ENCODE measurements at regions not wholly inside any gene's neighbourhood (a gene's known extent, or its start where the extent isn't known, plus 50 kb on each side); places are given as distances from the start of the nearest gene placed in this dataset.
"Not testable (repeated sequence)": the region's sequence is repeated elsewhere in the genome, so short reads cannot be mapped to it uniquely, and the experiment has no call there.

GRCh38 chr7:34220506-34221185 is 315.3 kb downstream of the BMPER start:
- H3K27ac ChIP-seq = no peak overlapping the region
- H3K9me3 ChIP-seq = no peaks in the 10 kb centered on the region
- H3K4me3 ChIP-seq = no peak overlapping the region
- H3K4me1 ChIP-seq = no peaks in the 10 kb centered on the region
- no peaks in the 10 kb centered on the region for H3K36me3 ChIP-seq
- TF ChIP-seq CTCF (IDR thresholded peaks at IDR 0.05) = no peak
- no peak for DNase-seq (ENCODE audit: low spot score)
- no peaks in the 10 kb centered on the region for H3K27me3 ChIP-seq

GRCh38 chr7:34222316-34222715 is 317.0 kb downstream of the BMPER start:
- no peak for TF ChIP-seq CTCF (IDR thresholded peaks at IDR 0.05)

GRCh38 chr7:34222722-34223121 is 317.4 kb downstream of the BMPER start:
- H3K27ac ChIP-seq = no peak overlapping the region
- no peaks in the 10 kb centered on the region for H3K36me3 ChIP-seq
- no peaks in the 10 kb centered on the region for H3K4me1 ChIP-seq
- H3K4me3 ChIP-seq = no peak overlapping the region
- no peaks in the 10 kb centered on the region for H3K9me3 ChIP-seq
- TF ChIP-seq CTCF (IDR thresholded peaks at IDR 0.05) = no peak
- no peak for DNase-seq (ENCODE audit: low spot score)
- no peaks in the 10 kb centered on the region for H3K27me3 ChIP-seq

More at GRCh38 chr7:34222316-34222715, 317.0 kb downstream of the BMPER start:
- H3K27me3 ChIP-seq = no peaks in the 10 kb centered on the region
- H3K36me3 ChIP-seq = no peaks in the 10 kb centered on the region
- no peak for DNase-seq (ENCODE audit: low spot score)
- H3K4me3 ChIP-seq = no peak overlapping the region
- H3K4me1 ChIP-seq = no peaks in the 10 kb centered on the region
- no peaks in the 10 kb centered on the region for H3K9me3 ChIP-seq
- H3K27ac ChIP-seq = no peak overlapping the region

GRCh38 chr7:34224281-34224680 is 318.9 kb downstream of the BMPER start:
- Histone ChIP-seq H3K27me3 (no peaks in the 10 kb centered on the region), H3K27ac (no peak overlapping the region), H3K36me3 (no peaks in the 10 kb centered on the region), H3K4me1 (no peaks in the 10 kb centered on the region), H3K4me3 (no peak overlapping the region), H3K9me3 (no peaks in the 10 kb centered on the region)
- DNase-seq (ENCODE audit: low spot score) = no peak
- no peak for TF ChIP-seq CTCF (IDR thresholded peaks at IDR 0.05)

- Histone ChIP-seq H3K27ac (no peak overlapping the region), H3K4me3 (no peak overlapping the region), H3K9me3 (peaks cover 0 to under 1% of the 10 kb centered on the region in 2 donors), H3K27me3 (no peaks in the 10 kb centered on the region), H3K4me1 (no peaks in the 10 kb centered on the region), H3K36me3 (no peaks in the 10 kb centered on the region)
- TF ChIP-seq CTCF (IDR thresholded peaks at IDR 0.05) = no peak
- no peak for DNase-seq (ENCODE audit: low spot score)
Measured at GRCh38 chr7:34225193-34225592, 319.9 kb downstream of the BMPER start.

- Histone ChIP-seq H3K36me3 (no peaks in the 10 kb centered on the region), H3K27me3 (no peaks in the 10 kb centered on the region), H3K27ac (no peak overlapping the region), H3K9me3 (peaks cover 0 to 12% of the 10 kb centered on the region in 2 donors), H3K4me1 (no peaks in the 10 kb centered on the region), H3K4me3 (no peak overlapping the region)
- DNase-seq (ENCODE audit: low spot score) = no peak
- no peak for TF ChIP-seq CTCF (IDR thresholded peaks at IDR 0.05)
Measured at GRCh38 chr7:34227525-34227924, 322.2 kb downstream of the BMPER start.

- not testable (repeated sequence) for H3K36me3 ChIP-seq; H3K4me1 ChIP-seq; DNase-seq (ENCODE audit: low spot score); H3K27ac ChIP-seq; H3K4me3 ChIP-seq; H3K27me3 ChIP-seq
- peaks cover 0 to 12% of the 10 kb centered on the region in 2 donors for H3K9me3 ChIP-seq
Measured at GRCh38 chr7:34235101-34235500, 329.8 kb downstream of the BMPER start.

Data from right atrium auricular region (tissue), 2 donors.